Neural crest cell (in vitro differentiated cells): ENCODE measurements at regions not wholly inside any gene's neighbourhood (a gene's known extent, or its start where the extent isn't known, plus 50 kb on each side); places are given as distances from the start of the nearest gene placed in this dataset.
"Not testable (repeated sequence)": the region's sequence is repeated elsewhere in the genome, so short reads cannot be mapped to it uniquely, and the experiment has no call there.

ENCODE experiments used
- DNase-seq: peaks from one replicate; pipeline ENCODE4 v3.0.0; 2021; ENCODE audit warnings: low read depth, mixed read lengths, low spot score
- H3K27ac Mint-ChIP-seq: one replicate; pipeline ENCODE4 v1.8.0; 2021; ENCODE audit warnings: mild to moderate bottlenecking, mixed read lengths; ENCODE audit not compliant: unreplicated experiment
- H3K27me3 Mint-ChIP-seq: 2 replicates; pipeline ENCODE4 v1.8.0; 2021; ENCODE audit warnings: low read depth, mild to moderate bottlenecking, mixed read lengths
- H3K36me3 Mint-ChIP-seq: 2 replicates; pipeline ENCODE4 v1.8.0; 2021; ENCODE audit warnings: low read depth, mild to moderate bottlenecking, mixed read lengths
- H3K4me1 Mint-ChIP-seq: 2 replicates; pipeline ENCODE4 v1.8.0; 2021; ENCODE audit warnings: mixed read lengths
- H3K4me3 Mint-ChIP-seq: one replicate; pipeline ENCODE4 v1.8.0; 2021; ENCODE audit warnings: mild to moderate bottlenecking, mixed read lengths
- H3K9me3 Mint-ChIP-seq: 2 replicates; pipeline ENCODE4 v1.8.0; 2021; ENCODE audit warnings: mixed read lengths
- TF ChIP-seq, protein P1 (sequence below): fragments of 200-600 bp; sonication (generic); conservative IDR thresholded peaks from 2 replicates; pipeline ENCODE4 v1.5.0; 2021; ENCODE audit warnings: antibody characterized with exemption, mild to moderate bottlenecking

DNA sequence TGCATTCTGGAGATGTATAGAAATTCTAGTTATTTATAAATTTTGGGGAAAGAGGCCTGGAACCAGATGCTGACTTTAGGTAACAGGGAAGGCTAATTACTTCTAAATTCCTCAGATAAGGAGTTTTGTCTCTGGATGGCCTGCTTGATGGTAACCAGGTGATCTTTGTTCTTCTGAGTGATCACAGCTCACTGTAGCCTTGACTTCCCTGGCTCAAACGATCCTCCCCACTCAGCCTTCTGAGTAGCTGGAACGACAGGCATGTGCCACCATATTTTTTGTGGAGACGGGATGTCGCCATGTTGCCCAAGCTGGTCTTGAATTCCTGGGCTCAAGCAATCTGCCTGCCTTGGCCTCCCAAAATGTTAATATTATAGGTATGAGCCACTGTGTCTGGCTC is 54.4 kb upstream of the MSH6 start:
- no peaks in the 10 kb centered on the region for H3K27me3 Mint-ChIP-seq
- no peak for DNase-seq
- peaks cover 2% of the 10 kb centered on the region for H3K36me3 Mint-ChIP-seq
- H3K27ac Mint-ChIP-seq = no peak overlapping the region
- H3K9me3 Mint-ChIP-seq = peaks cover 3% of the 10 kb centered on the region
- no peak overlapping the region for H3K4me3 Mint-ChIP-seq
- H3K4me1 Mint-ChIP-seq = no peaks in the 10 kb centered on the region
- TF ChIP-seq, protein P1, sequence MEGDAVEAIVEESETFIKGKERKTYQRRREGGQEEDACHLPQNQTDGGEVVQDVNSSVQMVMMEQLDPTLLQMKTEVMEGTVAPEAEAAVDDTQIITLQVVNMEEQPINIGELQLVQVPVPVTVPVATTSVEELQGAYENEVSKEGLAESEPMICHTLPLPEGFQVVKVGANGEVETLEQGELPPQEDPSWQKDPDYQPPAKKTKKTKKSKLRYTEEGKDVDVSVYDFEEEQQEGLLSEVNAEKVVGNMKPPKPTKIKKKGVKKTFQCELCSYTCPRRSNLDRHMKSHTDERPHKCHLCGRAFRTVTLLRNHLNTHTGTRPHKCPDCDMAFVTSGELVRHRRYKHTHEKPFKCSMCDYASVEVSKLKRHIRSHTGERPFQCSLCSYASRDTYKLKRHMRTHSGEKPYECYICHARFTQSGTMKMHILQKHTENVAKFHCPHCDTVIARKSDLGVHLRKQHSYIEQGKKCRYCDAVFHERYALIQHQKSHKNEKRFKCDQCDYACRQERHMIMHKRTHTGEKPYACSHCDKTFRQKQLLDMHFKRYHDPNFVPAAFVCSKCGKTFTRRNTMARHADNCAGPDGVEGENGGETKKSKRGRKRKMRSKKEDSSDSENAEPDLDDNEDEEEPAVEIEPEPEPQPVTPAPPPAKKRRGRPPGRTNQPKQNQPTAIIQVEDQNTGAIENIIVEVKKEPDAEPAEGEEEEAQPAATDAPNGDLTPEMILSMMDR = no peak

DNA sequence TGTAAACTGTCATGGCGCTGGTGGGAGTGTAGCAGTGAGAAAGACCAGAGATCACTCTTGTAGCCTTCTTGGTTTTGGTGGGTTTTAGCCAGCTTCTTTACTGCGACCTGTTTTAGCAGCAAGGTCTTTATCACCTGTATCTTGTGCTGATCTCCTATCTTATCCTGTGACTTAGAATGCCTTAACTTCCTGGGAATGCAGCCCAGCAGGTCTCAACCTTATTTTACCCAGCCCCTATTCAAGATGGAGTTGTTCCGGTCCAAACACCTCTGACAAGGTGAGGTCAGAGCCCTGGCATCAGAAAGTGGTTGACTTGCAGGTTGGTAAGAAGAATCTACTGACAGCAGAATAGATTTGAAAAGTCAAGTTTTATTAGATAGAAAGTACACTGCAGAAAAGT is 55.0 kb upstream of the MSH6 start:
- H3K27ac Mint-ChIP-seq = no peak overlapping the region
- peaks cover 4% of the 10 kb centered on the region for H3K4me1 Mint-ChIP-seq
- peaks cover 3% of the 10 kb centered on the region for H3K9me3 Mint-ChIP-seq
- H3K4me3 Mint-ChIP-seq = no peak overlapping the region
- H3K27me3 Mint-ChIP-seq = no peaks in the 10 kb centered on the region
- peaks cover 2% of the 10 kb centered on the region for H3K36me3 Mint-ChIP-seq
- TF ChIP-seq, protein P1 = no peak
- DNase-seq = no peak

DNA sequence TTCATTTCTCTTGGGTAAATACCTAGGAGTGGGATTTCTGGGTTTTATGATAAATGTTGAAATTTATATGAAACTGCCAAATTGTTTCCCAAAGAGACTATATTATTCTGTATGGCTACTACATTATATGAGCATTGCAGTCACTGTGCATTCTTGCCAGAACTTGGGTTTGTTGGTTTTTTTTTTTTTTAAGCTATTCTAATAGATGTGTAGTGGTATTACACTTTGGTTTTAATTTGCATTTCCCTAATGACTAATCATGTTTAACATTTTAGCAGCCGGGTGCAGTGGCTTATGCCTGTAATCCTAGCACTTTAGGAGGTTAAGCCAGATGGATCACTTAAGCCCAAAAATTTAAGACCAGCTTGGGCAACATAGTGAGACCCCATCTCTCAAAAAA is 56.0 kb upstream of the MSH6 start:
- not testable (repeated sequence) for H3K36me3 Mint-ChIP-seq, H3K9me3 Mint-ChIP-seq, H3K27me3 Mint-ChIP-seq, H3K4me3 Mint-ChIP-seq, H3K4me1 Mint-ChIP-seq, H3K27ac Mint-ChIP-seq, DNase-seq

DNA sequence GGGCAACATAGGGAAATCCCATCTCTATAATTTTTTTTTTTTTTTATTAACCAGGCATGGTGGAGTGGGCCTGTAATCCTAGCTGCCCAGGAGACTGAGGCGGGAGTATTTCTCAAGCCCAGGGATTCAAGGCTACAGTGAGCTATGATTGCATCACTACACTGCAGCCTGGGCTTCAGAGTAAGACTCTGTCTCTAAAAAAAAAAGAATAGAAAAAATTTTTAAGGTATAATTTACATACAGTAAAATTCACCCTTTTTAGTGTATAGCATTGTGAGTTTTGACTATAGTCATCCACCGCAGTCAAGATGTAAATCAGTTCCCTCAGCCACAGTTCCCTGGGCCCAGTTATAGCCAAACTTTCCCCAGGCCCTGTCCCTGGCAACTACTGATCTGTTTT is 57.1 kb upstream of the MSH6 start:
- no peak overlapping the region for H3K27ac Mint-ChIP-seq
- TF ChIP-seq, protein P1 = no peak

DNA sequence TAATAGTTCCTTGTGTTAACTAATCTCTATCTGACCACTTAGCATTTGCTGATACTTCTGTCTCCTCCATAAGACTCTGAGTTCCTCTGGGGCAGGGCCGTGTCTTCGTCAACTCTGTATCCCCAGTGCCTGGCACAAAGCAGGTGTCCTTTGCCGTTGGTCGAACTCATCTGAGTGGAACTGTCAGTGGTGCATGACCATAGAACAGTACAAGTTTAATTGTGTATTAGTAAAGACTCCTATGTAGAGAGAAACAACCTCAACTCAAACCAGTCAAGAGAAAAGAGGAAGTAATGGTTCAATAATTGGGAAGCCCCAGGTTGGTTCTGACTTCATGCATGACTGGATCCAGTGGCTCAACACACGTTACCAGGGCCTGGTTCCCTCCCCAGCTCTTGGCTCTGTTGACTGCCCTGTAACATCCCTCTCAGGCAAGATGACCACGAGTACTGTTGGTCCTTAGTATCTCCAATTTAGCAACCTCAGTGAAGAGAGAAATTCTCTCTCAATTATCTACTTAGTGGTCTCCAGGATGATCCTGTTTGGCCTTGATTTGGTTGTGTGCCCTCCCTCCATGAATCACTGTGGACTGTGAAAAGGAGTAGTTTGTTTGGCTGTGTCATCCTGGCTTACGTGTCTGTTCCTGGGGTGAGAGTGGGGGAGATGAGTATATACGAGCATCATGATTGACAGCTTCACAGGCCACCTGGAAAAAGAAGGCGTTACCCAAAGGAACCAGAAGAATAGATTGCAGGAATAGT is 58.5 kb upstream of the MSH6 start:
- H3K4me3 Mint-ChIP-seq = no peak overlapping the region
- TF ChIP-seq, protein P1 = no peak
- H3K4me1 Mint-ChIP-seq = peaks cover 20% of the 10 kb centered on the region
- peaks cover 3% of the 10 kb centered on the region for H3K9me3 Mint-ChIP-seq
- DNase-seq = no peak
- no peaks in the 10 kb centered on the region for H3K27me3 Mint-ChIP-seq
- peaks cover 2% of the 10 kb centered on the region for H3K36me3 Mint-ChIP-seq
- H3K27ac Mint-ChIP-seq = no peak overlapping the region

More for the DNA sequence above, 57.1 kb upstream of the MSH6 start:
- Mint-ChIP-seq H3K9me3 (peaks cover 3% of the 10 kb centered on the region), H3K27me3 (no peaks in the 10 kb centered on the region), H3K4me3 (no peak overlapping the region), H3K36me3 (peaks cover 2% of the 10 kb centered on the region), H3K4me1 (peaks cover 14% of the 10 kb centered on the region)
- no peak for DNase-seq

DNA sequence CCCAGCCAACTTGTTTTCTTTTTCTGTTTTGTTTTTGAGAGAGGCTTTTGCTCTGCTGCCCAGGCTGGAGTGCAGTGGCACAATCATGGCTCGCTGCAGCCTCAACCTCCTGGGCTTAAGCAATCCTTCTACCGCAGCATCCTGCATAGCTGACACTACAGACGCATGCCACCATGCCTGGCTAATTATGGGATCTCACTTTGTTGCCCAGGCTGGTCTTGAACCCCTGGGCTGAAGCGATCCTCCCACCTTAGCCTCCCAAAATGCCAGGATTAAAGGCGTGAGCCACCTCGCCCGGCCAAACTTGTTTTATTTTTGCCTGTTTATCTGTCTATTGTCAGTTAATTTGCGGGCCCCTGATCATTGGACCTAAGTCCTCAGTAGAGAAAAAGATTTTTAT is 61.6 kb upstream of the MSH6 start:
- no peak for DNase-seq
- Mint-ChIP-seq H3K27me3 (peaks cover 2% of the 10 kb centered on the region), H3K9me3 (no peaks in the 10 kb centered on the region), H3K36me3 (no peaks in the 10 kb centered on the region), H3K4me1 (peaks cover 20% of the 10 kb centered on the region), H3K27ac (no peak overlapping the region), H3K4me3 (no peak overlapping the region)
- TF ChIP-seq, protein P1 = no peak
